ENCODE measurements at regions not wholly inside any gene's neighbourhood (a gene's known extent, or its start where the extent isn't known, plus 50 kb on each side); places are given as distances from the start of the nearest gene placed in this dataset.

DNA sequence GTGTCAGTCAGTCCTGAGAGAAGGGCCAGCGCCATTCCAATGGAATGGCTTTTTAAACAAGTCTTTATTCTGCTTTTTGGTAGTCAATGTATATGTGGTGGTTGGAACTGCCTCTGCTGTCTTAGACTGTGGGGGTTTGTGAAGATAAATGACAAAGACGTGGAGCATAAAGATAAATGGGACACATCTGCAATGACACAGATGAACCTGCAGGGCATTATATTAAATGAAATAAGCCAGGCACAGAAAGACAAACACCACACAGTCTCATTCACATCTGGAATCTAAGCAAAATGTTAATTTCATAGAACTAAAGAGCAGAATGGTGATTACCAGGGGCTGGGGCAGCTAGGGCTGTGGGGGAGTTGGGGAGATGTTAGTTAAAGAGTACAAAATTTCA is 912.8 kb upstream of the MAN1A1 start:
- no peak for TF ChIP-seq CTCF (IDR thresholded peaks at IDR 0.05)
- no peaks in the 10 kb centered on the region for H3K27me3 ChIP-seq
- no peaks in the 10 kb centered on the region for H3K9me3 ChIP-seq
- H3K9ac ChIP-seq (ENCODE audit: low read depth in 2 of 2, low read length in 2 of 2), result no peak overlapping the region
- H3K4me1 ChIP-seq, result no peaks in the 10 kb centered on the region
- DNase-seq, result no peak
- intact Hi-C loops (cut with DNase I), result no loop called here
- no peak overlapping the region for H3K4me3 ChIP-seq
- no peak overlapping the region for H3K27ac ChIP-seq
- H3K36me3 ChIP-seq, result no peaks in the 10 kb centered on the region

DNA sequence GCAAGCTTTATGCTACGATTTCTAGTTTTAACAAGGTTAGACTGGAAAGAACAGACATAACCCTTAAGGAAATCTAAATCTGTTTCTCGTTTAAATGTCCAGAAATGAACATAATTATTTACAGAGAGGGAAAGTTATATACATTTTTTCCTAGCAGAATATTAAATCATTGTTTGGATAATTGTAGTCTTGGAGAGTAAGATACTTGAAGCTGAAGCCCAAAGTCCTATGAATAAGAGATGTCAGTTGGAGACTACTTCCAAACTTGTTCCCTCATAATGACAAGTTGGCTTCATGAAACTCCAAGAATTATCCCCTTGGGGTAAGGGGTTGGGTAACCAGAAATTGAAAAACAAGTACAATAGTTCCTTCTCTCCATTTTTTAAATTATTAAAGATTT is 911.1 kb upstream of the MAN1A1 start:
- Histone ChIP-seq H3K9me3 (no peaks in the 10 kb centered on the region), H3K36me3 (no peaks in the 10 kb centered on the region), H3K27me3 (no peaks in the 10 kb centered on the region), H3K4me1 (no peaks in the 10 kb centered on the region), H3K9ac (ENCODE audit: low read depth in 2 of 2, low read length in 2 of 2) (no peak overlapping the region), H3K27ac (no peak overlapping the region), H3K4me3 (no peak overlapping the region)
- intact Hi-C loops (cut with DNase I), result no loop called here
- no peak for DNase-seq
- no peak for TF ChIP-seq CTCF (IDR thresholded peaks at IDR 0.05)

- H3K4me3 ChIP-seq, result no peak overlapping the region
- no peak for TF ChIP-seq CTCF (IDR thresholded peaks at IDR 0.05)
- no peaks in the 10 kb centered on the region for H3K9me3 ChIP-seq
- no peaks in the 10 kb centered on the region for H3K36me3 ChIP-seq
- no peaks in the 10 kb centered on the region for H3K27me3 ChIP-seq
- DNase-seq, result no peak
- intact Hi-C loops (cut with DNase I), result no loop called here
- no peak overlapping the region for H3K27ac ChIP-seq
- H3K9ac ChIP-seq (ENCODE audit: low read depth in 2 of 2, low read length in 2 of 2), result no peak overlapping the region
- no peaks in the 10 kb centered on the region for H3K4me1 ChIP-seq
These were observed 905.1 kb upstream of the MAN1A1 start for GRCh38 chr6:120254651-120255050.

DNA sequence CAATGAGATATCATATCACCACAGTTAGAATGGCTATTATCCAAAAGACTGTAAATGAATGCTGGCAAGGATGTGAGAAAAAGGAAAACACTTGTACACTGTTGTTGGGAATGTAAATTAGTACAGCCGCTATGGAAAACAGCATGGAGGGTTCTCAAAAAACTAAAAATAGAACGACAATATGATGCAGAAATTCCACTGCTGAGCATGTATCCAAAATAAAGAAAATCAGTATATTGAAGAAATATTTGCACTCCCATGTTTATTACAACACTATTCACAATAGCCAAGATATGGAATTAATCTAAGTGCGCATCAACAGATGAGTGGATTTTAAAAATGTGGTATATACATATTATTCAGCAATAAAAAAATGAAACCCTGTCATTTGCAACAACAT is 898.9 kb upstream of the MAN1A1 start:
- DNase-seq, result no peak
- H3K4me3 ChIP-seq, result no peak overlapping the region
- no peak overlapping the region for H3K27ac ChIP-seq
- no peaks in the 10 kb centered on the region for H3K4me1 ChIP-seq
- TF ChIP-seq CTCF (IDR thresholded peaks at IDR 0.05), result no peak
- H3K9me3 ChIP-seq, result no peaks in the 10 kb centered on the region
- intact Hi-C loops (cut with DNase I), result no loop called here
- H3K36me3 ChIP-seq, result no peaks in the 10 kb centered on the region
- H3K9ac ChIP-seq (ENCODE audit: low read depth in 2 of 2, low read length in 2 of 2), result no peak overlapping the region
- H3K27me3 ChIP-seq, result no peaks in the 10 kb centered on the region

- Histone ChIP-seq H3K4me1 (no peaks in the 10 kb centered on the region), H3K4me3 (no peak overlapping the region), H3K9me3 (no peaks in the 10 kb centered on the region), H3K27ac (no peak overlapping the region), H3K27me3 (no peaks in the 10 kb centered on the region), H3K36me3 (no peaks in the 10 kb centered on the region), H3K9ac (ENCODE audit: low read depth in 2 of 2, low read length in 2 of 2) (no peak overlapping the region)
- no peak for DNase-seq
- intact Hi-C loops (cut with DNase I), result no loop called here
- no peak for TF ChIP-seq CTCF (IDR thresholded peaks at IDR 0.05)
These were observed 887.7 kb upstream of the MAN1A1 start for GRCh38 chr6:120237221-120237620.

GRCh38 chr6:120230008-120230407 is 880.4 kb upstream of the MAN1A1 start:
- Histone ChIP-seq H3K36me3 (no peaks in the 10 kb centered on the region), H3K4me1 (no peaks in the 10 kb centered on the region), H3K27me3 (no peaks in the 10 kb centered on the region), H3K27ac (no peak overlapping the region), H3K4me3 (no peak overlapping the region), H3K9ac (ENCODE audit: low read depth in 2 of 2, low read length in 2 of 2) (no peak overlapping the region), H3K9me3 (no peaks in the 10 kb centered on the region)
- intact Hi-C loops (cut with DNase I), result no loop called here
- no peak for TF ChIP-seq CTCF (IDR thresholded peaks at IDR 0.05)
- DNase-seq, result no peak

Data from colonic mucosa (tissue), 4 donors.